ENCODE measurements at regions not wholly inside any gene's neighbourhood (a gene's known extent, or its start where the extent isn't known, plus 50 kb on each side); places are given as distances from the start of the nearest gene placed in this dataset.

DNA sequence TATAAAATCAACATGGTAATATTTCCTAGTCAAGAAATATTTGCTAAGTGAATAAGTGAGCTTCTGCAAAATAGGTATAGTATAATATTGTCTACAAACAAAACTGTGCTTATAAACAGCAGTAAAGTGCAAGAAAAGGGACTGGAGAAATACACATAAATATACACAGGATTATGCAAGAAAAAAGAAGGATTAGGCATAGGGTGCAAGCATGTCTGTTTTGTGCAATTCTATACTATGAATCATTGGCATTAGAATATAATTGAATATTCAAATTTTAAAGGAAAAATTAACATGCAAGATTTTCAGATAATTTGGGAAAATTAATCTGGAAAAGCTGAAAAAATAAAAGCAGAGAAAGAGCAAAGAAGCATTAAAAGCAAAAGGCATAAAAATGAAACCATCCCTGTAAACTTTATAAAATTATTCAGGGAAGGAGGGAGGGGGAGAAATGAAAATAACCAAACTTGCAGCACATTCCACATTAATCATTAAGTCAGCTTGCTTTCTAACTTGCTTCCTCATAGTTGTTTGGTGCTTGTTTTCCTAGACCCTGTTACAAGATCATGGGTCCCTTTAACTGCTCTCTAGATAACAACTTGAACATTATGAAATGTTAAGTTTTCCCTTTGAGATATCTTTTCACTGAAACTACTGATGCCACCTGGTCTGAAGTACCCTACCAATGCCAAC is 147.4 kb upstream of the STAC start:
- Histone ChIP-seq H3K36me3 (ENCODE audit: insufficient read depth, low read length) (no peaks in the 10 kb centered on the region), H3K9ac (ENCODE audit: low read depth, low read length) (no peak overlapping the region), H3K4me1 (ENCODE audit: control insufficient read depth, insufficient read depth, low read length) (no peaks in the 10 kb centered on the region), H3K4me2 (ENCODE audit: low read length) (no peak overlapping the region), H3K27me3 (ENCODE audit: control insufficient read depth, insufficient read depth, low read length) (no peaks in the 10 kb centered on the region), H3K4me3 (ENCODE audit: low read length) (no peak overlapping the region), H3K9me3 (replicated peaks; ENCODE audit: low read length) (no peaks in the 10 kb centered on the region)

DNA sequence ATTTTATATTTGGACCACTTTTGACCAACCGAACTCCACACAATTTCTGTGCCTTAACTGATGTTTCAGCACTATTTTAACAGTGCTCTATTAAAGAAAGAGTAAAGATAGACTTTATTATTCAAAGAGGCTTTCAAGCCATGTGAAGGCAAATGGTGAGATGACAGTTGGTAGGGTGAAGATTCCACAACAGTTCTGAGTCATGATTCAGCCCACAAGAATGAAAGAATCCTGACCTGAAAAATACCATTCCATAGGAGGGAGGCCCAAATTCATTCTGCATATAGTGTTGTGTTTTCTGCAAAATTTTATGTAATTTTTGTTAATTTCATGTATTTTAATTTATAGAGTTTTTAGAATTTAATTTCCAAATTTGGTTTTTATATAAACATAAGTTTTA is 135.6 kb upstream of the STAC start:
- Histone ChIP-seq H3K4me1 (ENCODE audit: control insufficient read depth, insufficient read depth, low read length) (no peaks in the 10 kb centered on the region), H3K4me2 (ENCODE audit: low read length) (no peak overlapping the region), H3K9me3 (replicated peaks; ENCODE audit: low read length) (no peaks in the 10 kb centered on the region), H3K4me3 (ENCODE audit: low read length) (no peak overlapping the region), H3K27me3 (ENCODE audit: control insufficient read depth, insufficient read depth, low read length) (no peaks in the 10 kb centered on the region), H3K9ac (ENCODE audit: low read depth, low read length) (no peak overlapping the region), H3K36me3 (ENCODE audit: insufficient read depth, low read length) (no peaks in the 10 kb centered on the region)

- Histone ChIP-seq H3K36me3 (ENCODE audit: insufficient read depth, low read length) (no peaks in the 10 kb centered on the region), H3K4me2 (ENCODE audit: low read length) (no peak overlapping the region), H3K27me3 (ENCODE audit: control insufficient read depth, insufficient read depth, low read length) (no peaks in the 10 kb centered on the region), H3K9me3 (replicated peaks; ENCODE audit: low read length) (no peaks in the 10 kb centered on the region), H3K4me3 (ENCODE audit: low read length) (no peak overlapping the region), H3K4me1 (ENCODE audit: control insufficient read depth, insufficient read depth, low read length) (no peaks in the 10 kb centered on the region), H3K9ac (ENCODE audit: low read depth, low read length) (no peak overlapping the region)
Measured at GRCh38 chr3:36248374-36248773, 131.9 kb upstream of the STAC start.

DNA sequence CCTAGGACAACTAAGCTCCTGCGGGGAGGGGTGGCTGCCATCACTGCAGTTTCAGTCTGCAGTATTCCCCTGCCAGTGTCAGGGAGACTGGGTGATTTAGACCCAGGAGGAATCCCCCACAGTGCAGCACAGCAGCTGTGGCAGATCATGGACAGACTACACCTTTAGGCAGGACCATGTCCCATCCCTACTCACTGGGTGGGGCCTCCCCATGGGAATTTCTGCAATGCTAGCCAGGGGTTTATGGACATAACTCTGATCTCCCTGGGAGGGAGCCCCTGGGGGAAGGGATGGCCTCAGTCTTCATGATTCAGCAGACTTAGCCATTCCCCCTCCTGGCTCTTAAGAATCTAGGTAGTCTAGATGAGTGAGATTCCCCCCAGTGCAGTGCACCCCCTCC is 130.1 kb upstream of the STAC start:
- H3K4me1 ChIP-seq (ENCODE audit: control insufficient read depth, insufficient read depth, low read length), result no peaks in the 10 kb centered on the region
- H3K36me3 ChIP-seq (ENCODE audit: insufficient read depth, low read length), result no peaks in the 10 kb centered on the region
- no peak overlapping the region for H3K4me2 ChIP-seq (ENCODE audit: low read length)
- no peak overlapping the region for H3K9ac ChIP-seq (ENCODE audit: low read depth, low read length)
- no peak overlapping the region for H3K4me3 ChIP-seq (ENCODE audit: low read length)
- H3K27me3 ChIP-seq (ENCODE audit: control insufficient read depth, insufficient read depth, low read length), result no peaks in the 10 kb centered on the region
- no peaks in the 10 kb centered on the region for H3K9me3 ChIP-seq (replicated peaks; ENCODE audit: low read length)

- Histone ChIP-seq H3K36me3 (ENCODE audit: insufficient read depth, low read length) (no peaks in the 10 kb centered on the region), H3K4me2 (ENCODE audit: low read length) (no peak overlapping the region), H3K9ac (ENCODE audit: low read depth, low read length) (no peak overlapping the region), H3K4me1 (ENCODE audit: control insufficient read depth, insufficient read depth, low read length) (no peaks in the 10 kb centered on the region), H3K27me3 (ENCODE audit: control insufficient read depth, insufficient read depth, low read length) (no peaks in the 10 kb centered on the region), H3K9me3 (replicated peaks; ENCODE audit: low read length) (peaks cover 3% of the 10 kb centered on the region), H3K4me3 (ENCODE audit: low read length) (no peak overlapping the region)
Measured at GRCh38 chr3:36257158-36257852, 123.0 kb upstream of the STAC start.

GRCh38 chr3:36258421-36258820 is 121.9 kb upstream of the STAC start:
- no peaks in the 10 kb centered on the region for H3K36me3 ChIP-seq (ENCODE audit: insufficient read depth, low read length)
- H3K4me1 ChIP-seq (ENCODE audit: control insufficient read depth, insufficient read depth, low read length), result no peaks in the 10 kb centered on the region
- no peak overlapping the region for H3K4me2 ChIP-seq (ENCODE audit: low read length)
- H3K9ac ChIP-seq (ENCODE audit: low read depth, low read length), result no peak overlapping the region
- no peak overlapping the region for H3K4me3 ChIP-seq (ENCODE audit: low read length)
- H3K9me3 ChIP-seq (replicated peaks; ENCODE audit: low read length), result peaks cover 3% of the 10 kb centered on the region
- H3K27me3 ChIP-seq (ENCODE audit: control insufficient read depth, insufficient read depth, low read length), result no peaks in the 10 kb centered on the region

GRCh38 chr3:36259580-36259979 is 120.7 kb upstream of the STAC start:
- H3K4me2 ChIP-seq (ENCODE audit: low read length), result no peak overlapping the region
- no peaks in the 10 kb centered on the region for H3K4me1 ChIP-seq (ENCODE audit: control insufficient read depth, insufficient read depth, low read length)
- peaks cover 3% of the 10 kb centered on the region for H3K9me3 ChIP-seq (replicated peaks; ENCODE audit: low read length)
- H3K36me3 ChIP-seq (ENCODE audit: insufficient read depth, low read length), result no peaks in the 10 kb centered on the region
- no peak overlapping the region for H3K4me3 ChIP-seq (ENCODE audit: low read length)
- H3K27me3 ChIP-seq (ENCODE audit: control insufficient read depth, insufficient read depth, low read length), result no peaks in the 10 kb centered on the region
- H3K9ac ChIP-seq (ENCODE audit: low read depth, low read length), result no peak overlapping the region

DNA sequence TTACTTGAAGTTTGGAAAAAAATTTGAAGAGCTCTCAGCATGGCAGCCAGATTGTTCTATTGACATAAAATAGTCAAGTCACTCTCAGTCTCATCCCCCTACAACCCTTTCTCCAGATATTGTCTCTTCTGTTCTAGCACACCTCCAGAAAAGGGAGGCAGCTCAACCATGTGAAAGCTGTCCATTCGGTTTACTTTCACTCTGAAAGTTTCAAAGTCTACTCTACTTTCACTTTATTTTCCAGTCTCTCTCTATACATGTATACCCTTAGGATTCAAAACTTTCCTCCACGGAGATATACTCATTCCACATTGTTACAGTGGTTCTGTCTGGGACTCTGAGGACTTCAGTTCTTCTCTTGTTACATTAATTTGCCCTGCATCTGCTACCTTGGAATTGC is 111.0 kb upstream of the STAC start:
- no peaks in the 10 kb centered on the region for H3K9me3 ChIP-seq (replicated peaks; ENCODE audit: low read length)

DNA sequence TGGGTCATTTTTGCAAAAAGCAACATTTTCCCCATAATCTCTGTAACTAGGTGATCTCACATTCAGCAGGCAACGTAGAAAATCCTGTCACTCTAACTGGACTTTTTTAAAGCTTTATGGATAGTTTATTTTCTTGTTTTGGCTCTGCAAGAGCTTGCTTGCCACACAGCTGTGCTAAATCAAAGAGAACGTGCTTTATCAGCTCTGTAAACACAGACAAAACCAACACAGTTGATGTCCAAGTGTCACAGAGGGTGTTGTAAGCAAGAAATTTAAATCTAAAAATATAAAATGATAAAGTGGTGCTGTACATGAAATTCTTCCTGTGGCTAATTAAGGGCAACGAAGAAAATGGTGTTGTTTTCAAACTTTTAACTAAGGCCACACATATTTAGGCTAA is 97.5 kb upstream of the STAC start:
- Histone ChIP-seq H3K27me3 (ENCODE audit: control insufficient read depth, insufficient read depth, low read length) (no peaks in the 10 kb centered on the region), H3K9me3 (replicated peaks; ENCODE audit: low read length) (no peaks in the 10 kb centered on the region), H3K4me2 (ENCODE audit: low read length) (no peak overlapping the region), H3K36me3 (ENCODE audit: insufficient read depth, low read length) (no peaks in the 10 kb centered on the region), H3K4me3 (ENCODE audit: low read length) (no peak overlapping the region), H3K4me1 (ENCODE audit: control insufficient read depth, insufficient read depth, low read length) (no peaks in the 10 kb centered on the region), H3K9ac (ENCODE audit: low read depth, low read length) (no peak overlapping the region)

More for the DNA sequence above, 111.0 kb upstream of the STAC start:
- no peak overlapping the region for H3K4me3 ChIP-seq (ENCODE audit: low read length)
- no peaks in the 10 kb centered on the region for H3K36me3 ChIP-seq (ENCODE audit: insufficient read depth, low read length)
- no peaks in the 10 kb centered on the region for H3K4me1 ChIP-seq (ENCODE audit: control insufficient read depth, insufficient read depth, low read length)
- no peak overlapping the region for H3K9ac ChIP-seq (ENCODE audit: low read depth, low read length)
- H3K27me3 ChIP-seq (ENCODE audit: control insufficient read depth, insufficient read depth, low read length), result no peaks in the 10 kb centered on the region
- no peak overlapping the region for H3K4me2 ChIP-seq (ENCODE audit: low read length)

GRCh38 chr3:36295296-36295695 is 85.0 kb upstream of the STAC start:
- Histone ChIP-seq H3K9me3 (replicated peaks; ENCODE audit: low read length) (peaks cover 4% of the 10 kb centered on the region), H3K4me3 (ENCODE audit: low read length) (no peak overlapping the region), H3K27me3 (ENCODE audit: control insufficient read depth, insufficient read depth, low read length) (no peaks in the 10 kb centered on the region), H3K9ac (ENCODE audit: low read depth, low read length) (no peak overlapping the region), H3K4me2 (ENCODE audit: low read length) (no peak overlapping the region), H3K4me1 (ENCODE audit: control insufficient read depth, insufficient read depth, low read length) (no peaks in the 10 kb centered on the region), H3K36me3 (ENCODE audit: insufficient read depth, low read length) (no peaks in the 10 kb centered on the region)

DNA sequence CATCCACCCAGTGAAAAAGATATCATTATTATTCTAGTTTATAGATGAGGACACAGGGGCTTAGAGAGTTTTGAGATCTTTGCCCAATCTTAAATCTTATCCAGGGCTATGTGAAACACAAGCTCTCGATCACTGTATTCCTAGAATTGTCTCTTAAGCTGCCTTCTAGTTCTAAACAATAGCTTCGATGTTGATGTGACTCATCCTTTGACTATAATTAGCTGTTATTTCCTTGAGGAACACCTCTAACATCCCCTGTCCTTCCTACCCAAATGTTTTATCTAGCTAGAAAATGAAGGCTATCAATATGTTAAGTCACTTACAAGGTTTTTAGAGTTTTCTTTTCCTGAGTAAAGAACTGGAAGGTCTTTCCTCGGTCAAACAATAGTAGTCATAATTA is 83.1 kb upstream of the STAC start:
- H3K9ac ChIP-seq (ENCODE audit: low read depth, low read length), result no peak overlapping the region
- H3K36me3 ChIP-seq (ENCODE audit: insufficient read depth, low read length), result no peaks in the 10 kb centered on the region
- H3K4me2 ChIP-seq (ENCODE audit: low read length), result no peak overlapping the region
- H3K4me3 ChIP-seq (ENCODE audit: low read length), result no peak overlapping the region
- no peaks in the 10 kb centered on the region for H3K4me1 ChIP-seq (ENCODE audit: control insufficient read depth, insufficient read depth, low read length)
- H3K9me3 ChIP-seq (replicated peaks; ENCODE audit: low read length), result peaks cover 4% of the 10 kb centered on the region
- no peaks in the 10 kb centered on the region for H3K27me3 ChIP-seq (ENCODE audit: control insufficient read depth, insufficient read depth, low read length)

DNA sequence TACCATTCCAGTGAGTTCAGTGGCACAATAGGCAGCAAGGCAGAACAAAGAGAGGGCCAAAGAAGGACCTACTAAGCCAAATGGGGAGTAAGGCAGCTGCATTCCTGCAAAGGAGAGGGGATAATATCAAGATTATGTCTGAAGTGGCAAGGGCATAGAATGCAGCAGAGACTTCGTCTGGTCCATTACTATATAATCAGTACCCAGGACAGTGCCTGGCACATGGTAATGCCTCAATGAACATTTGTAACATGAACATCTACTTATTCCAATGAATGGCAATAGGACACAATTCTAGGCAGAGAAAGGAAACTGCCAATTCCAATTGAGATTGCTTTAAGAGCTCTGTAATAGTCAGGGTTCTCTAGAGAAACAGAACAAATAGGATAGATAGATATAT is 82.1 kb upstream of the STAC start:
- H3K4me1 ChIP-seq (ENCODE audit: control insufficient read depth, insufficient read depth, low read length), result no peaks in the 10 kb centered on the region
- peaks cover 4% of the 10 kb centered on the region for H3K9me3 ChIP-seq (replicated peaks; ENCODE audit: low read length)
- no peaks in the 10 kb centered on the region for H3K27me3 ChIP-seq (ENCODE audit: control insufficient read depth, insufficient read depth, low read length)
- no peak overlapping the region for H3K4me2 ChIP-seq (ENCODE audit: low read length)
- no peaks in the 10 kb centered on the region for H3K36me3 ChIP-seq (ENCODE audit: insufficient read depth, low read length)
- no peak overlapping the region for H3K9ac ChIP-seq (ENCODE audit: low read depth, low read length)
- H3K4me3 ChIP-seq (ENCODE audit: low read length), result no peak overlapping the region

All from skeletal muscle satellite cell (primary cell).